ENCODE measurements at regions not wholly inside any gene's neighbourhood (a gene's known extent, or its start where the extent isn't known, plus 50 kb on each side); places are given as distances from the start of the nearest gene placed in this dataset.

DNA sequence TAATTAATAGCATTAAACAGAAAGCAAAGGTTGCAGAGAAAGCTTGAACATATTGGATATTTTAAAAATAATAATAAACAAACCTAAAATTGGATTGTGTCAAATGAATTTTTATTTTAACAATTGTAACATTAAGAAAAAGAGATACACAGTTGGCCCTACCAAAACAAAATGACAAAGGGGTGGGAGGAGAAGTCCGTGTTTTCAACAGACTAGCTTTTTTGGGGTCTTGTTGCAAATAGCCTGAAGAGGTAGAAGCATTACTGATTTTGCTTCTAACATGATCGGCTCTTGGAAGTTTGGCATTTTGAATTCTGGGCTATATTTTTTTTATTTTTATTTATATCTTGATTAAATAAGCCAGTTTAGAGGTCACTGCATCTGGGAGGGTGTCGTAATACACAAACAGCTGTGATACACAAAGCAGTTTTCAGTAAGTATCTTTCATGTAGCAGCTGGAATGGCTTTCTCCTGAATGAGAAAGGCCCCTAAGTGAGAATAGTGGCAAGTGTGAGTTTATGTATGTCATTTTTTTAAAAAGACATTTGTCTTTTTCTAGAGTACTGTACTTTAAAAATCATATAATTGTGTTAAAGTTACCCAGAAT lies 85.5 kb upstream of the ZNF217 start:
- TF ChIP-seq SP1 (IDR thresholded peaks at IDR 0.05) (no peak), FOXK2 (IDR thresholded peaks at IDR 0.05) (no peak), ELF4 (IDR thresholded peaks at IDR 0.05) (no peak), NFRKB (IDR thresholded peaks at IDR 0.05) (no peak), TARDBP (IDR thresholded peaks at IDR 0.05) (no peak), LEF1 (IDR thresholded peaks at IDR 0.05; ENCODE audit: borderline replicate concordance) (no peak), HDGF (IDR thresholded peaks at IDR 0.05; ENCODE audit: borderline replicate concordance) (no peak), ARNT (IDR thresholded peaks at IDR 0.05) (no peak), FOXM1 (IDR thresholded peaks at IDR 0.05; ENCODE audit: borderline replicate concordance) (no peak), BHLHE40 (IDR thresholded peaks at IDR 0.05; ENCODE audit: borderline replicate concordance) (no peak)
